H1 (cell line): ENCODE measurements at regions not wholly inside any gene's neighbourhood (a gene's known extent, or its start where the extent isn't known, plus 50 kb on each side); places are given as distances from the start of the nearest gene placed in this dataset.

Experiments
- FOSL1 ChIP-seq: IDR thresholded peaks from 2 replicates; pipeline ENCODE4 v1.6.1; 2011; ENCODE audit warnings: mild to moderate bottlenecking, low read depth, low read length, moderate library complexity; ENCODE audit not compliant: insufficient read depth
- ZNF274 ChIP-seq: IDR thresholded peaks from 2 replicates; pipeline ENCODE4 v1.7.0; 2012; ENCODE audit warnings: low read length, borderline replicate concordance; ENCODE audit errors: extremely low read depth

- TF ChIP-seq ZNF274 = no peak
- no peak for TF ChIP-seq FOSL1
These were observed 512.4 kb downstream of the GALR1 start (continued) for GRCh38 chr18:77762014-77762413.
